ENCODE measurements at regions not wholly inside any gene's neighbourhood (a gene's known extent, or its start where the extent isn't known, plus 50 kb on each side); places are given as distances from the start of the nearest gene placed in this dataset.
"Not testable (repeated sequence)": the region's sequence is repeated elsewhere in the genome, so short reads cannot be mapped to it uniquely, and the experiment has no call there.

DNA sequence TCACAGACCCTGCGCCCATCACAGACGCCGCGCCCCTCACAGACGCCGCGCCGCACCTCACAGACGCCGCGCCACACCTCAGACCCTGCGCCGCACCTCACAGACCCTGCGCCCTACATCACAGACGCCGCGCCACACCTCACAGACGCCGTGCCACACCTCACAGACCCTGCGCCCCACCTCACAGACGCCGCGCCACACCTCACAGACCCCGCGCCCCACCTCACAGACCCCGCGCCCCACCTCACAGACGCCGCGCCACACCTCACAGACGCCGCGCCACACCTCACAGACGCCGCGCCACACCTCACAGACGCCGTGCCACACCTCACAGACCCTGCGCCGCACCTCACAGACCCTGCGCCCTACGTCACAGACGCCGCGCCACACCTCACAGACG lies 657.4 kb downstream of the TRIML1 start:
- TF ChIP-seq, protein P1, sequence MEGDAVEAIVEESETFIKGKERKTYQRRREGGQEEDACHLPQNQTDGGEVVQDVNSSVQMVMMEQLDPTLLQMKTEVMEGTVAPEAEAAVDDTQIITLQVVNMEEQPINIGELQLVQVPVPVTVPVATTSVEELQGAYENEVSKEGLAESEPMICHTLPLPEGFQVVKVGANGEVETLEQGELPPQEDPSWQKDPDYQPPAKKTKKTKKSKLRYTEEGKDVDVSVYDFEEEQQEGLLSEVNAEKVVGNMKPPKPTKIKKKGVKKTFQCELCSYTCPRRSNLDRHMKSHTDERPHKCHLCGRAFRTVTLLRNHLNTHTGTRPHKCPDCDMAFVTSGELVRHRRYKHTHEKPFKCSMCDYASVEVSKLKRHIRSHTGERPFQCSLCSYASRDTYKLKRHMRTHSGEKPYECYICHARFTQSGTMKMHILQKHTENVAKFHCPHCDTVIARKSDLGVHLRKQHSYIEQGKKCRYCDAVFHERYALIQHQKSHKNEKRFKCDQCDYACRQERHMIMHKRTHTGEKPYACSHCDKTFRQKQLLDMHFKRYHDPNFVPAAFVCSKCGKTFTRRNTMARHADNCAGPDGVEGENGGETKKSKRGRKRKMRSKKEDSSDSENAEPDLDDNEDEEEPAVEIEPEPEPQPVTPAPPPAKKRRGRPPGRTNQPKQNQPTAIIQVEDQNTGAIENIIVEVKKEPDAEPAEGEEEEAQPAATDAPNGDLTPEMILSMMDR (IDR thresholded peaks at IDR 0.05; ENCODE audit: low read depth, low read length, poor library complexity, severe bottlenecking), result not testable (repeated sequence)
- not testable (repeated sequence) for TF ChIP-seq EZH2phosphoT487 (IDR thresholded peaks at IDR 0.05; ENCODE audit: borderline replicate concordance, low read length)

All from DOHH2 (cell line).